CD4-positive, alpha-beta T cell treated with Interleukin-21 for 1 hour (primary cell): ENCODE measurements at regions not wholly inside any gene's neighbourhood (a gene's known extent, or its start where the extent isn't known, plus 50 kb on each side); places are given as distances from the start of the nearest gene placed in this dataset.

Experiments
- DNase-seq: peaks from one replicate; pipeline ENCODE4 v3.0.0-alpha.2; 2020

- no peak for DNase-seq
Observed at GRCh38 chr3:107309312-107309711, 67.9 kb upstream of the CCDC54 start.

GRCh38 chr3:107313711-107314110 is 63.5 kb upstream of the CCDC54 start:
- DNase-seq = no peak

DNA sequence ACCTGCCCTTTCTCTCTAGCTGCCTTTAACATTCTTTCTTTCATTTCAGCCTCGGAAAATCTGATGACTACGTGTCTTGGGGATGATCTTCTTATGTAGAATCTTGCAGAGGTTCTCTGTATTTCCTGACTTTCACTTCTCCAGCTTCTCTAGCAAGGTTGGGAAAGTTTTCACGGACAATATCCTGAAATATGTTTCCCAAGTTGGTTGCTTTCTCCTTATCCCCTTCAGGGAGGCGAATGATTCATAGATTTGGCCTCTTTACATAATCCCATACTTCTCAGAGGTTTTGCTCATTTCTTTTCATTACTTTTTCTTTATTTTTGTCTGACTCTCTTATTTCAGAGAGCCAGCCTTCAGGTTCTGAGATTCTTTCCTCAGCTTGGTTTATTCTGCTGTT is 62.1 kb upstream of the CCDC54 start:
- no peak for DNase-seq

DNA sequence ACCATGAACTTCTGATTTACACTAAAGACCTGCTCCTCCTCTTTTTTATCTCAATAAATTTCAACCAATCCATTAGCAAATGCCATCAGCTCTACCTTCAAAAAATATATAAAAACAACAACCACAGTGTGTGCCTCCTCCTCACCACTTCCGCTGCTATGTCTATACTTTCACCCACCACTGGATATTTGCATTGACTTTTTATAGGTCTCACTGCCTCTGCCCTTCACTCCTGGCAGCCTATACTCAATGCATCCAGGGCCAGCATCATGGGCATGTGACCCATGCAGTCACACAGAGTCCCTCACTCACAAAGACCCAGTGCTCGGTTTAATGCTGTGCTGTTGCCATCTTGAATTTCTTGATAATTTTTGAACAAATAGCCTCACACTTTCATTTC is 53.5 kb upstream of the CCDC54 start:
- no peak for DNase-seq

DNA sequence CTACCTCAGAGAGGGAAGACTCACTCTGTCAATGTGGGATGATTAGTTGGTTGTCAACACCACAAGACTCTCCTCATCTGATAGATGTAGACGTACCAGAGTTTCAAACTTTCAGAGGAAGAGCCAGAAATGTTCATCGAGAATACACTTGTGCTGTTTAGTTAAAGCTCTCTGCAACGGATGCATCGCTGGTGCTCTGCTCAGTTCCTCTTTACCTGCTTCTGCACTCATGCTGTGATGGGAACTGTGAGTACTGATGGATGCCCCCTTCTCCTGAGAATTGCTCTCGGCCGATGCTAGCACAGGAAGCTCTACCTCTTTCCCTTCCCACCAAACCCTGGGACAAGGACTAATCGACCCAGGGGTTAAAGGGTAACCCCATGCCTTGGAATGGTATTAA is 51.8 kb upstream of the CCDC54 start:
- no peak for DNase-seq
